Pancreas (tissue), 10 donors: ENCODE measurements at regions not wholly inside any gene's neighbourhood (a gene's known extent, or its start where the extent isn't known, plus 50 kb on each side); places are given as distances from the start of the nearest gene placed in this dataset.

Experiments
- ATAC-seq, 4 donors: fragments of 200-7000 bp; cut with Tn5 transposase; one replicate each; pipeline versions ENCODE4 v1.8.0 to v1.9.1; 2020; ENCODE audit warnings: mild to moderate bottlenecking in 4 of 4, moderate library complexity in 4 of 4
- DNase-seq, 6 donors: peaks; one replicate each; pipeline ENCODE4 v3.0.0-alpha.2; 2020
- FAIRE-seq: peaks from 2 replicates; lab custom pipeline; 2012; peaks lifted over from hg19 to GRCh38; lab: Jason Lieb, UNC
- H3K27ac ChIP-seq, 4 donors: fragments of 200-600 bp; sonication (generic); 1 replicate in 3 of 4; 2 replicates in 1 of 4; pipeline versions ENCODE4 v1.5.0 to v1.8.0; 2020
- H3K27me3 ChIP-seq, 4 donors: fragments of 200-600 bp; one replicate each; pipeline ENCODE4 v1.8.0; 2021
- H3K36me3 ChIP-seq, 3 donors: fragments of 200-600 bp; sonication (generic) in 1 of 3; one replicate each; pipeline versions ENCODE4 v1.5.0 to v1.8.0; 2020 to 2021
- H3K4me1 ChIP-seq, 3 donors: fragments of 200-600 bp; one replicate each; pipeline ENCODE4 v1.8.0; 2021
- H3K4me3 ChIP-seq, 4 donors: fragments of 200-600 bp; sonication (generic) in 2 of 4; one replicate each; pipeline versions ENCODE4 v1.5.0 to v1.8.0; 2020 to 2021
- H3K9me3 ChIP-seq, 4 donors: fragments of 200-600 bp; one replicate each; pipeline ENCODE4 v1.8.0; 2021
- WGBS, 2 donors: extraction: QIAGEN DNeasy Blood & Tissue Kit; methylation state at CpG; one replicate each; pipeline ENCODE4 v1.1.7; 2013; 5-methylcytosine and 5-hydroxymethylcytosine counted together
- intact Hi-C, 3 donors: fragments of 100-400 bp; cut with DNase I; formaldehyde crosslinking; loops; one replicate each; pipeline versions ENCODE4 v1.11.1 to v1.14.2; 2022
- TF ChIP-seq, protein P1 (sequence below), 4 donors: fragments of 200-600 bp; sonication (generic) in 3 of 4; IDR thresholded peaks; one replicate each; pipeline versions ENCODE4 v1.5.0 to v1.8.0; 2021; ENCODE audit warnings: antibody characterized with exemption in 4 of 4
- donor health status: healthy with polysubstance abuse.
- donor health status: DM: no; HTN: no; CAD: no; lungs with moderate emphysema.
- donor health status: DM: no; HTN: no; CAD: no.
- donor health status: control.
- donor health status: control.
- donor health status: Bipolar disorder and iron deficiency.
- donor health status: DM: yes; HTN: yes; CAD: no.
- donor health status: DM: no; HTN: no; CAD: no.
- donor health status: DM: no; HTN: no; CAD: no.
- donor health status: DM: yes; HTN: yes; CAD: no.

DNA sequence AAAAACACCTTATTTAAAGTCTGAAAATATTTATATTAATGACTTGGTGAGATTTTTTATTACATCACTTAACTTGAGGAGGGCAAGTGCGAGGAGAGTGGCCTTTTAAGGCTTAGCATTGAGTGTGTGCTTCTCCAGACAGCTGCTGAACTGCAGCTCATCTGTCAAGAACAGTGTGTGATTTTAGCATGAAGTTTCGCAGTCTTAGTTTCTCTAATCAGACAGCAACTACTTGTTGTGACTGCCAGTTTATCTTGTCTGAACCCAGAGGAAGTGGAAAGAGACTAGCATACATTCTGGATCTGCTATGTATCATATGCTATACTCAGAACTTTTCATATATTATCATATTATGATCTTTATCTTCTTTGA lies 291.7 kb upstream of the ROPN1 start:
- H3K27ac ChIP-seq, result no peak overlapping the region
- TF ChIP-seq, protein P1, sequence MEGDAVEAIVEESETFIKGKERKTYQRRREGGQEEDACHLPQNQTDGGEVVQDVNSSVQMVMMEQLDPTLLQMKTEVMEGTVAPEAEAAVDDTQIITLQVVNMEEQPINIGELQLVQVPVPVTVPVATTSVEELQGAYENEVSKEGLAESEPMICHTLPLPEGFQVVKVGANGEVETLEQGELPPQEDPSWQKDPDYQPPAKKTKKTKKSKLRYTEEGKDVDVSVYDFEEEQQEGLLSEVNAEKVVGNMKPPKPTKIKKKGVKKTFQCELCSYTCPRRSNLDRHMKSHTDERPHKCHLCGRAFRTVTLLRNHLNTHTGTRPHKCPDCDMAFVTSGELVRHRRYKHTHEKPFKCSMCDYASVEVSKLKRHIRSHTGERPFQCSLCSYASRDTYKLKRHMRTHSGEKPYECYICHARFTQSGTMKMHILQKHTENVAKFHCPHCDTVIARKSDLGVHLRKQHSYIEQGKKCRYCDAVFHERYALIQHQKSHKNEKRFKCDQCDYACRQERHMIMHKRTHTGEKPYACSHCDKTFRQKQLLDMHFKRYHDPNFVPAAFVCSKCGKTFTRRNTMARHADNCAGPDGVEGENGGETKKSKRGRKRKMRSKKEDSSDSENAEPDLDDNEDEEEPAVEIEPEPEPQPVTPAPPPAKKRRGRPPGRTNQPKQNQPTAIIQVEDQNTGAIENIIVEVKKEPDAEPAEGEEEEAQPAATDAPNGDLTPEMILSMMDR (IDR thresholded peaks at IDR 0.05), result no peak
- intact Hi-C loops, result no loop called here
- H3K36me3 ChIP-seq, result no peaks in the 10 kb centered on the region
- FAIRE-seq (no peak), DNase-seq (no peak), ATAC-seq (peak in 1 of 4 donors; percentile 16)
- no peaks in the 10 kb centered on the region for H3K27me3 ChIP-seq
- H3K4me3 ChIP-seq, result no peak overlapping the region
- no peaks in the 10 kb centered on the region for H3K4me1 ChIP-seq
- 76 to 85% methylated on average over 2 of the region's 2 CpGs for WGBS, 2 donors
- no peaks in the 10 kb centered on the region for H3K9me3 ChIP-seq

DNA sequence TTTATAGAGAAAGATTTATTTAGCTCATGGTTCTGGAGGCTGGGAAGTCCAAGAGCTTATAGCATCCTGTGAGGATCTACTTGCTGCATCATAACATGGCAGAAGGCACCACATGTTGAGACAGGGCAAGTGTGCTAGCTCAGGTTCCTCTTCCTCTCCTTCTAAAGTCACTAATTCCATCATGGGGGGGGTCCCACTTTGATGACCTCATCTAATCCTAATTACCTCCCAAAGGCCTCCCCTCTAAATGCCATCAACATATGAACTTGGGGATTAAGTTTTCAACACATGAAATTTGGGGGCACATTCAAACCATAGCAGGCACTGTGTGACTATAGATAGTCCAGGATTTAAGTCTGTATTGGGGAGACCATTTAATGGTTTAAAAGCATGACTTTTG lies 297.1 kb upstream of the ROPN1 start:
- Histone ChIP-seq H3K27me3 (no peaks in the 10 kb centered on the region), H3K9me3 (no peaks in the 10 kb centered on the region), H3K4me1 (no peaks in the 10 kb centered on the region), H3K36me3 (no peaks in the 10 kb centered on the region), H3K27ac (no peak overlapping the region), H3K4me3 (no peak overlapping the region)
- FAIRE-seq, result no peak
- no peak for DNase-seq
- intact Hi-C loops, result no loop called here
- TF ChIP-seq, protein P1 (IDR thresholded peaks at IDR 0.05), result no peak
- ATAC-seq, result no peak

DNA sequence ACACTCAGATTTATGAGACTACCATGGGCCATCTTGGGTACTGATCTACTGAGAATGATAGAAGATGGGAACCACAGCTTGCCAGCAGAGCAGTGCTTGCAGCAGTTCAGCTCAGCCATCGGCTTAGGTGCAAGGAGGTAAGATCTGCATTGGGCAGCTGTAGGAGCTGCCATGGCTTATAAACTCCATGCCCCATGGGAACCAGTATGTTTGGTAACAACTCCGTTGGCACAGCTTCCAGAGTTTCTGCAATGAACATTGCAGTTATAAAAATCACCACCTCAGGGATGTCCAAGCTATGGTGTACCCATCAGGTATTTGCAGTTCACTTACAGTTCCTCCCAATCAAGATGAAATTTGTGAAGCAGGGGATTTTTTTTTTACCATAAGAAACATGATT lies 299.1 kb upstream of the ROPN1 start:
- WGBS, 2 donors, result 89 to 96% methylated on average over 2 of the region's 2 CpGs
- H3K36me3 ChIP-seq, result no peaks in the 10 kb centered on the region
- H3K27me3 ChIP-seq, result no peaks in the 10 kb centered on the region
- FAIRE-seq (no peak), ATAC-seq (no peak), DNase-seq (no peak)
- no peaks in the 10 kb centered on the region for H3K9me3 ChIP-seq
- no peak overlapping the region for H3K27ac ChIP-seq
- TF ChIP-seq, protein P1 (IDR thresholded peaks at IDR 0.05), result no peak
- H3K4me1 ChIP-seq, result no peaks in the 10 kb centered on the region
- intact Hi-C loops, result no loop called here
- no peak overlapping the region for H3K4me3 ChIP-seq

DNA sequence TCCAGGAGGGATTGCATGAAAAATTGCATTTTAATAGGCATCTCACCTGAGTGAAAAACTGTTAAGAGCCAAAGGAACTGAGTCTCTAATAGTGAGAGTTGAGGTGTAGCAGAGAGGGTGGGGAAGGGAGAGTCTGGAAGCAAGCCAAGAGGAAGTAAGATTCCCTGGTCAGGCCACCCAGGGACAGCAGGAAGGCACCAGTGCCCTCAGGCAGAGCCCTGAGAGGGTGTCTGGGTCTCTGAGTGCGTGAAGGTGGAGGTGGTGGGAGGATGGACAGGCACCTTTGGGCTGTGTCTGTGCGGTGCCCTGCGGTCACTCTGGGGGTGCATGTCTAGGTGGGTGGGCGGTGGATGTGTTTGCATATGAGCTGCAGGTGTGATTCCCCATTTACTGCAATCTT lies 300.4 kb upstream of the ROPN1 start:
- no peak for FAIRE-seq
- WGBS, 2 donors, result 78 to 87% methylated on average over 4 of the region's 4 CpGs
- intact Hi-C loops, result no loop called here
- no peaks in the 10 kb centered on the region for H3K36me3 ChIP-seq
- H3K27ac ChIP-seq, result no peak overlapping the region
- TF ChIP-seq, protein P1 (IDR thresholded peaks at IDR 0.05), result no peak
- peak in 1 of 6 donors; percentile 5 for DNase-seq
- no peaks in the 10 kb centered on the region for H3K9me3 ChIP-seq
- H3K27me3 ChIP-seq, result no peaks in the 10 kb centered on the region
- ATAC-seq, result peak in 3 of 4 donors; percentile 32 to 71 (median 38)
- no peaks in the 10 kb centered on the region for H3K4me1 ChIP-seq
- no peak overlapping the region for H3K4me3 ChIP-seq

DNA sequence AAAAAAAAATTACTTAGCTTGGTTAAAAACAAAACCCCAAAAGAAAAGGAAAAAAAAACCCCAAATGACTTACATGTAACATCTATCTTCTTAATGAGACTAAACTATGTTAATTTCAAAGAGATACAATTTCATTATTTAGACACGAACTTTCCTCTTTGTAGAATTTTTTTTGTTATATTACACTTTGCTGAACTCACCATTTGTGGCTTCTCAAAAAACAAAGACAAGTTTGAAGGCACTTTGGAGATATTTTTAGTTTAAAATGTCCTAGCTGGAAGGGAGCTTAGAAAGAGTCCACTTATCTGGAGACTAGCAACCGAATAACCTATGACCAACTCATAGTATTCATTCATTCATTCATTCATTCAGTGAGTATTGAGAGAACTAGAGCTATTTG lies 301.7 kb upstream of the ROPN1 start:
- WGBS, 2 donors, result 61 to 71% methylated on average over 2 of the region's 2 CpGs
- Histone ChIP-seq H3K27me3 (no peaks in the 10 kb centered on the region), H3K4me1 (no peaks in the 10 kb centered on the region), H3K9me3 (no peaks in the 10 kb centered on the region), H3K27ac (no peak overlapping the region), H3K36me3 (no peaks in the 10 kb centered on the region), H3K4me3 (no peak overlapping the region)
- intact Hi-C loops, result no loop called here
- ATAC-seq, result no peak
- no peak for DNase-seq
- TF ChIP-seq, protein P1 (IDR thresholded peaks at IDR 0.05), result no peak
- no peak for FAIRE-seq
